Lung (tissue), 11 donors: ENCODE measurements at regions not wholly inside any gene's neighbourhood (a gene's known extent, or its start where the extent isn't known, plus 50 kb on each side); places are given as distances from the start of the nearest gene placed in this dataset.

Experiments used
- ATAC-seq: fragments of 200-7000 bp; cut with Tn5 transposase; one replicate; pipeline ENCODE4 v1.9.1; 2020; ENCODE audit warnings: moderate number of reproducible peaks; ENCODE audit not compliant: insufficient read depth, low FRiP score
- DNase-seq, 3 donors: peaks; one replicate each; pipeline ENCODE4 v3.0.0-alpha.2; 2013 to 2017
- H3K27ac ChIP-seq, 2 donors: one replicate each; pipeline ENCODE4 v1.5.1; 2013; ENCODE audit warnings: mild to moderate bottlenecking in 2 of 2, moderate library complexity in 2 of 2, control low read depth in 1 of 2, inconsistent platforms in 1 of 2, low read depth in 1 of 2, low read length in 1 of 2
- H3K27me3 ChIP-seq, 3 donors: one replicate each; pipeline ENCODE4 v1.5.1; 2013; ENCODE audit warnings: low read length in 2 of 3; ENCODE audit not compliant: control insufficient read depth in 3 of 3, insufficient read depth in 3 of 3
- H3K36me3 ChIP-seq, 4 donors: one replicate each; pipeline ENCODE4 v1.5.1; 2013; ENCODE audit warnings: low read length in 4 of 4, mild to moderate bottlenecking in 1 of 4, moderate library complexity in 1 of 4; ENCODE audit not compliant: control insufficient read depth in 4 of 4, insufficient read depth in 4 of 4
- H3K4me1 ChIP-seq, 5 donors: one replicate each; pipeline ENCODE4 v1.5.1; 2013; ENCODE audit warnings: low read length in 5 of 5, mild to moderate bottlenecking in 2 of 5, moderate library complexity in 1 of 5; ENCODE audit not compliant: control insufficient read depth in 5 of 5, insufficient read depth in 5 of 5
- H3K4me3 ChIP-seq: one replicate; pipeline ENCODE4 v1.5.1; 2013; ENCODE audit warnings: mild to moderate bottlenecking, control low read depth, moderate library complexity
- H3K9ac ChIP-seq, 2 donors: one replicate each; pipeline ENCODE4 v1.5.1; 2013; ENCODE audit warnings: low read length in 2 of 2, control low read depth in 1 of 2; ENCODE audit not compliant: insufficient read depth in 1 of 2
- H3K9me3 ChIP-seq, 4 donors: one replicate each; pipeline ENCODE4 v1.5.1; 2013; ENCODE audit warnings: low read length in 3 of 4, mild to moderate bottlenecking in 1 of 4, moderate library complexity in 1 of 4; ENCODE audit not compliant: control insufficient read depth in 4 of 4, insufficient read depth in 3 of 4
- CTCF ChIP-seq: IDR thresholded peaks from 2 replicates; pipeline ENCODE4 v1.5.1; 2012; ENCODE audit warnings: mild to moderate bottlenecking; ENCODE audit errors: control extremely low read depth, extremely low read depth
- WGBS, 2 donors: extraction: QIAGEN DNeasy Blood & Tissue Kit; methylation state at CpG; one replicate each; pipeline ENCODE4 v1.1.7; 2013; 5-methylcytosine and 5-hydroxymethylcytosine counted together
- donor health status: control.
- donor health status: control.
- donor health status: Bipolar disorder and iron deficiency.
- donor health status: healthy.
- donor health status: DM: yes; HTN: yes; CAD: no.

- H3K36me3 ChIP-seq, result no peaks in the 10 kb centered on the region
- ATAC-seq (no peak), DNase-seq (peak in 1 of 3 donors; percentile 5)
- H3K9ac ChIP-seq, result no peak overlapping the region
- peaks cover 0 to 16% (median 4%) of the 10 kb centered on the region in 5 donors for H3K4me1 ChIP-seq
- WGBS, 2 donors, result 80 to 88% methylated on average over 9 of the region's 9 CpGs
- no peak overlapping the region for H3K27ac ChIP-seq
- H3K9me3 ChIP-seq, result no peaks in the 10 kb centered on the region
- no peak for TF ChIP-seq CTCF
- no peak overlapping the region for H3K4me3 ChIP-seq
- H3K27me3 ChIP-seq, result no peaks in the 10 kb centered on the region
These were observed 91.0 kb upstream of the SH3PXD2B start for GRCh38 chr5:172545291-172545801.

GRCh38 chr5:172544371-172545095 lies 90.2 kb upstream of the SH3PXD2B start:
- Histone ChIP-seq H3K4me1 (peaks cover 0 to 16% (median 0%) of the 10 kb centered on the region in 5 donors), H3K4me3 (no peak overlapping the region), H3K9me3 (no peaks in the 10 kb centered on the region), H3K27me3 (no peaks in the 10 kb centered on the region), H3K36me3 (no peaks in the 10 kb centered on the region), H3K27ac (no peak overlapping the region), H3K9ac (no peak overlapping the region)
- DNase-seq (peak in 1 of 3 donors; percentile 9), ATAC-seq (no peak)
- no peak for TF ChIP-seq CTCF
- WGBS, 2 donors, result 81 to 93% methylated on average over 6 of the region's 6 CpGs

GRCh38 chr5:172543484-172544298 lies 89.4 kb upstream of the SH3PXD2B start:
- Histone ChIP-seq H3K9me3 (no peaks in the 10 kb centered on the region), H3K27ac (no peak overlapping the region), H3K27me3 (no peaks in the 10 kb centered on the region), H3K36me3 (no peaks in the 10 kb centered on the region), H3K9ac (no peak overlapping the region), H3K4me3 (no peak overlapping the region), H3K4me1 (peaks cover 0 to 10% (median 0%) of the 10 kb centered on the region in 5 donors)
- no peak for DNase-seq
- ATAC-seq, result no peak
- no peak for TF ChIP-seq CTCF
- WGBS, 2 donors, result 92 to 93% methylated on average over 11 of the region's 11 CpGs
